ENCODE measurements at regions not wholly inside any gene's neighbourhood (a gene's known extent, or its start where the extent isn't known, plus 50 kb on each side); places are given as distances from the start of the nearest gene placed in this dataset.

DNA sequence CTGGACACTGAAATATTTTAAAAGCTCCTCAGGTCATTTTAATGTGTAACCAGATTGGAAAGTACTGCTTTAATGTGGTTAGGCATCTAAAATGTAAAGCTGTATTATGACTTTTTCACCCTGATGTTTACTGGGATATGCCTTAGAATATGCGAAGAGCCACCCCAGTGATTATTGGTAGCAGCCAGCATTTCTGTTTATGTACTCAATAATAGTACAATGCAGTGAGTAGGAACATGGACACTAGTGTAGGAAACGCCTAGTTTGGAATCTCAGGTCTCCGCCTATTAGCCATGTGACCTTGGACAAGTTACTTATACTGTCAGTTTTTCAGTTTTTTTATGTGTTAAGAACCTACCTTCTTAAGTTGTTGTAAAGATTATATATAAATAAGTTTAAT is 446.0 kb upstream of the PITX2 start:
- Histone ChIP-seq H3K4me1 (ENCODE audit: control insufficient read depth in 2 of 2, insufficient read depth in 2 of 2, low read length in 2 of 2) (no peaks in the 10 kb centered on the region), H3K4me3 (ENCODE audit: control extremely low read depth in 1 of 5, extremely low read depth in 1 of 5, insufficient read depth in 1 of 5, low read depth in 2 of 5, low read length in 4 of 5) (no peak overlapping the region)
- no CpG with 5 or more reads among the region's 3 CpGs for WGBS (ENCODE audit: insufficient coverage)

DNA sequence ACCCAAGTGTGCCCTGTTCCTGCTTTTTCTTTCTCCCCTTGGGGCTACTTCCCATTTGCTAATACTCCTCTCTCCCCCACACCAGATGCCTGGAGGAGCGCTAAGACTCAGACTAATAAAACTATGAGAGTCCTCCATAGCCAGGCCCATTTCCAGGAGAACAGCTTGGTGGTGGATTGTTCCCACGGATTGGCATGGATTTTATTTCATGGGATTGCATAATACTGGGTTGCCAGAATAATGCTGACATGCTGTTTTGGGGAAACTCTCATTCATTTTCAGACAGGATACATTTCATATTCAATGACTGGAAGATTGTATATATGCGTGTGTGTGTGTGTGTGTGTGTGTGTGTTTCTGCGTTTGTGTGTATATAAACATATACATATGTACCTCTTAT is 447.5 kb upstream of the PITX2 start:
- Histone ChIP-seq H3K27me3 (replicated peaks in 1 of 4; ENCODE audit: control extremely low read depth in 1 of 4, control insufficient read depth in 3 of 4, insufficient read depth in 4 of 4, low read length in 3 of 4) (no peaks in the 10 kb centered on the region), H3K4me1 (ENCODE audit: control insufficient read depth in 2 of 2, insufficient read depth in 2 of 2, low read length in 2 of 2) (no peaks in the 10 kb centered on the region), H2AFZ (ENCODE audit: insufficient read depth, low read depth, low read length, poor library complexity, severe bottlenecking) (no peak overlapping the region), H3K4me3 (ENCODE audit: control extremely low read depth in 1 of 5, extremely low read depth in 1 of 5, insufficient read depth in 1 of 5, low read depth in 2 of 5, low read length in 4 of 5) (no peak overlapping the region), H4K20me1 (ENCODE audit: control insufficient read depth, insufficient read depth, low read length, poor library complexity, severe bottlenecking) (no peaks in the 10 kb centered on the region), H3K4me2 (replicated peaks; ENCODE audit: low read depth, low read length, poor library complexity, severe bottlenecking) (no peak overlapping the region), H3K36me3 (replicated peaks in 1 of 2; ENCODE audit: control extremely low read depth in 1 of 2, control insufficient read depth in 1 of 2, extremely low read depth in 1 of 2, insufficient read depth in 2 of 2, low read length in 1 of 2) (no peaks in the 10 kb centered on the region), H3K27ac (ENCODE audit: low read length in 2 of 2) (no peak overlapping the region), H3K79me2 (ENCODE audit: control insufficient read depth, insufficient read depth, low read length) (no peaks in the 10 kb centered on the region), H3K9me3 (ENCODE audit: control extremely low read depth in 1 of 3, control insufficient read depth in 2 of 3, insufficient read depth in 1 of 3, low read length in 2 of 3) (peaks cover 1 to 15% (median 1%) of the 10 kb centered on the region in 3 donors), H3K9ac (ENCODE audit: low read length) (no peak overlapping the region)
- no CpG with 5 or more reads among the region's 4 CpGs for WGBS (ENCODE audit: insufficient coverage)
- ChIA-PET POLR2A (no interaction called here), CTCF (no interaction called here)
- DNase-seq: no peak
- no peak for ATAC-seq (ENCODE audit: low read depth)
- no peak overlapping the region for H3K4me3 Mint-ChIP-seq
- H3K4me1 Mint-ChIP-seq: no peaks in the 10 kb centered on the region
- H3K9me3 Mint-ChIP-seq (ENCODE audit: insufficient read depth): peaks cover 4% of the 10 kb centered on the region
- H3K27ac Mint-ChIP-seq: no peak overlapping the region
- H3K27me3 Mint-ChIP-seq: no peaks in the 10 kb centered on the region
- TF ChIP-seq EZH2 (IDR thresholded peaks at IDR 0.05; ENCODE audit: borderline replicate concordance, insufficient read depth, low read depth, low read length, poor library complexity, severe bottlenecking): no peak
- TF ChIP-seq, protein P1, sequence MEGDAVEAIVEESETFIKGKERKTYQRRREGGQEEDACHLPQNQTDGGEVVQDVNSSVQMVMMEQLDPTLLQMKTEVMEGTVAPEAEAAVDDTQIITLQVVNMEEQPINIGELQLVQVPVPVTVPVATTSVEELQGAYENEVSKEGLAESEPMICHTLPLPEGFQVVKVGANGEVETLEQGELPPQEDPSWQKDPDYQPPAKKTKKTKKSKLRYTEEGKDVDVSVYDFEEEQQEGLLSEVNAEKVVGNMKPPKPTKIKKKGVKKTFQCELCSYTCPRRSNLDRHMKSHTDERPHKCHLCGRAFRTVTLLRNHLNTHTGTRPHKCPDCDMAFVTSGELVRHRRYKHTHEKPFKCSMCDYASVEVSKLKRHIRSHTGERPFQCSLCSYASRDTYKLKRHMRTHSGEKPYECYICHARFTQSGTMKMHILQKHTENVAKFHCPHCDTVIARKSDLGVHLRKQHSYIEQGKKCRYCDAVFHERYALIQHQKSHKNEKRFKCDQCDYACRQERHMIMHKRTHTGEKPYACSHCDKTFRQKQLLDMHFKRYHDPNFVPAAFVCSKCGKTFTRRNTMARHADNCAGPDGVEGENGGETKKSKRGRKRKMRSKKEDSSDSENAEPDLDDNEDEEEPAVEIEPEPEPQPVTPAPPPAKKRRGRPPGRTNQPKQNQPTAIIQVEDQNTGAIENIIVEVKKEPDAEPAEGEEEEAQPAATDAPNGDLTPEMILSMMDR (IDR thresholded peaks at IDR 0.05): no peak
- intact Hi-C loops (cut with micrococcal nuclease): no loop called here

More for the DNA sequence above, 446.0 kb upstream of the PITX2 start:
- DNase-seq (no peak), ATAC-seq (ENCODE audit: low read depth) (no peak)
- H3K4me1 Mint-ChIP-seq: no peaks in the 10 kb centered on the region
- H3K9ac ChIP-seq (ENCODE audit: low read length): no peak overlapping the region
- no peaks in the 10 kb centered on the region for H3K79me2 ChIP-seq (ENCODE audit: control insufficient read depth, insufficient read depth, low read length)
- ChIA-PET CTCF (no interaction called here), POLR2A (no interaction called here)
- TF ChIP-seq, protein P1 (IDR thresholded peaks at IDR 0.05): no peak
- TF ChIP-seq EZH2 (IDR thresholded peaks at IDR 0.05; ENCODE audit: borderline replicate concordance, insufficient read depth, low read depth, low read length, poor library complexity, severe bottlenecking): no peak
- no peak overlapping the region for H3K4me2 ChIP-seq (replicated peaks; ENCODE audit: low read depth, low read length, poor library complexity, severe bottlenecking)
- H3K27me3 Mint-ChIP-seq: no peaks in the 10 kb centered on the region
- no peak overlapping the region for H3K27ac Mint-ChIP-seq
- H3K4me3 Mint-ChIP-seq: no peak overlapping the region
- no peak overlapping the region for H3K27ac ChIP-seq (ENCODE audit: low read length in 2 of 2)
- H3K36me3 ChIP-seq (replicated peaks in 1 of 2; ENCODE audit: control extremely low read depth in 1 of 2, control insufficient read depth in 1 of 2, extremely low read depth in 1 of 2, insufficient read depth in 2 of 2, low read length in 1 of 2): no peaks in the 10 kb centered on the region
- no peaks in the 10 kb centered on the region for H4K20me1 ChIP-seq (ENCODE audit: control insufficient read depth, insufficient read depth, low read length, poor library complexity, severe bottlenecking)
- no peaks in the 10 kb centered on the region for H3K27me3 ChIP-seq (replicated peaks in 1 of 4; ENCODE audit: control extremely low read depth in 1 of 4, control insufficient read depth in 3 of 4, insufficient read depth in 4 of 4, low read length in 3 of 4)
- intact Hi-C loops (cut with micrococcal nuclease): no loop called here
- peaks cover 0 to 3% (median 1%) of the 10 kb centered on the region in 3 donors for H3K9me3 ChIP-seq (ENCODE audit: control extremely low read depth in 1 of 3, control insufficient read depth in 2 of 3, insufficient read depth in 1 of 3, low read length in 2 of 3)
- no peak overlapping the region for H2AFZ ChIP-seq (ENCODE audit: insufficient read depth, low read depth, low read length, poor library complexity, severe bottlenecking)
- peaks cover 4% of the 10 kb centered on the region for H3K9me3 Mint-ChIP-seq (ENCODE audit: insufficient read depth)

Data from B cell (primary cell).